NT2/D1 (cell line): ENCODE measurements at regions not wholly inside any gene's neighbourhood (a gene's known extent, or its start where the extent isn't known, plus 50 kb on each side); places are given as distances from the start of the nearest gene placed in this dataset.

Source experiments
- SUZ12 ChIP-seq: IDR thresholded peaks from 2 replicates; pipeline ENCODE4 v1.6.1; 2011; ENCODE audit not compliant: insufficient read length, insufficient read depth; ENCODE audit errors: extremely low read depth
- YY1 ChIP-seq: IDR thresholded peaks from 2 replicates; pipeline ENCODE4 v1.6.1; 2011; ENCODE audit not compliant: insufficient read length, insufficient read depth
- ZNF274 ChIP-seq: IDR thresholded peaks from 2 replicates; pipeline ENCODE4 v1.6.1; 2011; ENCODE audit warnings: mild to moderate bottlenecking, low read depth, low read length

GRCh38 chr20:39309458-39309857 lies 347.3 kb downstream of the DHX35 start:
- TF ChIP-seq YY1 (no peak), ZNF274 (no peak), SUZ12 (no peak)
